Astrocyte (in vitro differentiated cells and primary cell): ENCODE measurements at regions not wholly inside any gene's neighbourhood (a gene's known extent, or its start where the extent isn't known, plus 50 kb on each side); places are given as distances from the start of the nearest gene placed in this dataset.

Source experiments
- DNase-seq: peaks from one replicate; pipeline ENCODE4 v3.0.0-alpha.2; 2010; ENCODE audit warnings: low read depth
- FAIRE-seq: peaks from 2 replicates; lab custom pipeline; 2011; peaks lifted over from hg19 to GRCh38; lab: Jason Lieb, UNC
- H2AFZ ChIP-seq: 2 replicates; pipeline ENCODE4 v1.6.0; 2012; ENCODE audit warnings: low read depth, low read length, inconsistent platforms
- H3K27ac ChIP-seq: 2 replicates; pipeline ENCODE4 v1.5.1; 2011; ENCODE audit warnings: low read depth, low read length, inconsistent platforms
- H3K27me3 ChIP-seq: 2 replicates; pipeline ENCODE4 v1.6.0; 2011; ENCODE audit warnings: low read length, inconsistent platforms; ENCODE audit not compliant: insufficient read depth
- H3K36me3 ChIP-seq: 2 replicates; pipeline ENCODE4 v1.5.1; 2011; ENCODE audit warnings: low read length, inconsistent platforms; ENCODE audit not compliant: insufficient read depth
- H3K4me1 ChIP-seq: 2 replicates; pipeline ENCODE4 v1.5.1; 2011; ENCODE audit warnings: low read length, inconsistent platforms; ENCODE audit not compliant: insufficient read depth
- H3K4me2 ChIP-seq: 2 replicates; pipeline ENCODE4 v1.6.0; 2012; ENCODE audit warnings: low read length, inconsistent platforms
- H3K4me3 ChIP-seq: 2 replicates; pipeline ENCODE4 v1.5.1; 2011; ENCODE audit warnings: low read depth, mild to moderate bottlenecking, low read length, inconsistent platforms; ENCODE audit not compliant: insufficient read depth
- H3K79me2 ChIP-seq: 2 replicates; pipeline ENCODE4 v1.6.0; 2012; ENCODE audit warnings: mild to moderate bottlenecking, low read length, inconsistent platforms; ENCODE audit not compliant: insufficient read depth
- H3K9ac ChIP-seq: 2 replicates; pipeline ENCODE4 v1.6.0; 2012; ENCODE audit warnings: mild to moderate bottlenecking, low read length, inconsistent platforms
- H3K9me3 ChIP-seq: 2 replicates; pipeline ENCODE4 v1.5.1; 2012; ENCODE audit warnings: low read depth, mild to moderate bottlenecking, low read length, inconsistent platforms; ENCODE audit not compliant: insufficient read depth
- H4K20me1 ChIP-seq: 2 replicates; pipeline ENCODE4 v1.6.0; 2012; ENCODE audit warnings: low read length, inconsistent platforms; ENCODE audit not compliant: insufficient read depth
- H3K27ac Mint-ChIP-seq: one replicate; pipeline ENCODE4 v1.8.0; 2021; ENCODE audit warnings: mild to moderate bottlenecking, mixed read lengths; ENCODE audit not compliant: unreplicated experiment
- H3K27me3 Mint-ChIP-seq: one replicate; pipeline ENCODE4 v1.8.0; 2021; ENCODE audit warnings: low read depth, mixed read lengths; ENCODE audit not compliant: unreplicated experiment
- H3K36me3 Mint-ChIP-seq: one replicate; pipeline ENCODE4 v1.8.0; 2021; ENCODE audit warnings: low read depth, mixed read lengths; ENCODE audit not compliant: unreplicated experiment
- H3K4me1 Mint-ChIP-seq: one replicate; pipeline ENCODE4 v1.8.0; 2021; ENCODE audit warnings: low read depth, mixed read lengths; ENCODE audit not compliant: unreplicated experiment
- H3K4me3 Mint-ChIP-seq: one replicate; pipeline ENCODE4 v1.8.0; 2021; ENCODE audit warnings: mild to moderate bottlenecking, moderate library complexity, mixed read lengths; ENCODE audit not compliant: unreplicated experiment
- H3K9me3 Mint-ChIP-seq: one replicate; pipeline ENCODE4 v1.8.0; 2021; ENCODE audit warnings: mild to moderate bottlenecking, mixed read lengths; ENCODE audit not compliant: unreplicated experiment
- CTCF ChIP-seq: IDR thresholded peaks from 2 replicates; pipeline ENCODE4 v1.5.1; 2011; ENCODE audit warnings: low read depth, mild to moderate bottlenecking, inconsistent platforms, low read length, moderate library complexity; ENCODE audit not compliant: insufficient read depth
- EZH2 ChIP-seq: IDR thresholded peaks from 2 replicates; pipeline ENCODE4 v1.6.1; 2012; ENCODE audit warnings: mild to moderate bottlenecking, low read length, inconsistent platforms; ENCODE audit not compliant: insufficient read depth

DNA sequence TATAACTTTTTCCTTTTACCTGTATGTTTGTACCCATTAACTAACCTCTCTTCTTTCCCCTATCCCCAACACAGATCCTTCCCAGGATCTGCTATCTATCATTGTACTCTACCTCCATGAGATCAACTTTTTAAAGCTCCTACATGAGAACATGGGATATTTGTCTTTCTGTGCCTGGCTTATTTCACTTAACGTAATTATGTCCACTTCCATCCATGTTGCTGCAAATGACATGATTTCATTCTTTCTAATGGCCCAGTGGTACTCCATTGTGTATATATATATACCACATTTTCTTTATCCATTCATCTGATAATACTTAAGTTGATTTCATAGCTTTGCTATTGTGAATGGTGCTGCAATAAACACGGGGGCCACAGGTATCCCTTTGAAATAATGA, 135.9 kb upstream of the THUMPD2 start:
- Histone ChIP-seq H3K27me3 (no peaks in the 10 kb centered on the region), H3K9me3 (no peaks in the 10 kb centered on the region), H3K36me3 (no peaks in the 10 kb centered on the region), H3K79me2 (no peaks in the 10 kb centered on the region), H3K4me3 (no peak overlapping the region), H3K4me2 (no peak overlapping the region), H3K27ac (no peak overlapping the region), H3K4me1 (no peaks in the 10 kb centered on the region), H3K9ac (no peak overlapping the region), H2AFZ (no peak overlapping the region), H4K20me1 (no peaks in the 10 kb centered on the region)
- no peak overlapping the region for H3K4me3 Mint-ChIP-seq
- H3K9me3 Mint-ChIP-seq, result no peaks in the 10 kb centered on the region
- FAIRE-seq, result peak; percentile 58
- TF ChIP-seq CTCF (no peak), EZH2 (no peak)
- no peak overlapping the region for H3K27ac Mint-ChIP-seq
- H3K4me1 Mint-ChIP-seq, result peaks cover 12% of the 10 kb centered on the region
- DNase-seq, result no peak
- no peaks in the 10 kb centered on the region for H3K36me3 Mint-ChIP-seq
- H3K27me3 Mint-ChIP-seq, result no peaks in the 10 kb centered on the region

DNA sequence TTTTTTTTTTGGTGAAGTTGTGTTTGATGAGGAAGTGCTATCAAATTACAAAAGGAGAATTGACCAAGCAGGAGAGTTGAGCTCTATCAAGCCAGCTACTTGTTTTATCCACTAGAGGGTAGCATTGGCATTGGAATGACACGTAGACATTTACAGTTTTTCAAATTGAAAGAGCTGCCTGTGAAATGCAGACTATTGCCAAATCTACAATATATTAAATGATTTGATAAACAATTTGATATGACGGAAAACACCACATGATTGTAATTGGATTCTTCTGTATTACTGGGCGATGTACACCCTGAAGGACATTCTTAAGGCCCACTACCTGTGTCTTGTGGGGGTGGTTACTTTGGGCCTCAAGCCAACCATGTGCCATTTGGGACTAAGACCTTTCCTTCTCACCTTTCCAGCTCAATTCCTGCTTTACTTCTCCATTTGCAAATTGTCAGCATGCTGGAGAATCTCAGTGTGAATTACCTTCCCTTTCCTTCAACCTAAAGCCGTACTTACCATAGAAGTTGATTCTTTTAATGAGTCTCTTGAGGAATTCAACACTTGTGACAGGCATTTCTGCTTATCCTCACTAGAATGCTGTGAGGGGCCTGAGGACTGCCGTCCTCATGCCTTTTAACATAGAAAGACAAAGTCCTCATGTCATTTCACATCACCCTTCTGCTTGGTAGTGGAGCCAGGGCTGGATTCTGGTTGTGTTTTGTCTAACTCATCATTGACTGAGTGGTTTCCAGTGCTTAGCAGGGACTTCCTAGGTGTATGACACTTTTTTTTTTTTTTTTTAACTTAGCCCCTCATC, 134.8 kb upstream of the THUMPD2 start:
- peak; percentile 34 for FAIRE-seq
- Mint-ChIP-seq H3K4me3 (no peak overlapping the region), H3K27me3 (no peaks in the 10 kb centered on the region), H3K9me3 (no peaks in the 10 kb centered on the region), H3K4me1 (peaks cover 12% of the 10 kb centered on the region), H3K27ac (no peak overlapping the region), H3K36me3 (no peaks in the 10 kb centered on the region)
- Histone ChIP-seq H3K27me3 (no peaks in the 10 kb centered on the region), H3K9me3 (no peaks in the 10 kb centered on the region), H2AFZ (peak overlapping the region; percentile 47), H3K4me3 (no peak overlapping the region), H3K36me3 (no peaks in the 10 kb centered on the region), H4K20me1 (no peaks in the 10 kb centered on the region), H3K4me2 (no peak overlapping the region), H3K79me2 (no peaks in the 10 kb centered on the region), H3K9ac (no peak overlapping the region), H3K4me1 (no peaks in the 10 kb centered on the region), H3K27ac (peak overlapping the region; percentile 8)
- TF ChIP-seq EZH2, result no peak
- TF ChIP-seq CTCF, result peak; percentile 91
- DNase-seq, result peak; percentile 66

- no peak overlapping the region for H3K27ac Mint-ChIP-seq
- no peak overlapping the region for H3K4me3 Mint-ChIP-seq
- H3K4me1 ChIP-seq, result no peaks in the 10 kb centered on the region
- DNase-seq (peak; percentile 69), FAIRE-seq (peak; percentile 52)
- no peaks in the 10 kb centered on the region for H4K20me1 ChIP-seq
- H3K4me1 Mint-ChIP-seq, result peaks cover 7% of the 10 kb centered on the region
- no peaks in the 10 kb centered on the region for H3K36me3 ChIP-seq
- no peak overlapping the region for H3K27ac ChIP-seq
- H3K9me3 Mint-ChIP-seq, result peaks cover 9% of the 10 kb centered on the region
- H3K9ac ChIP-seq, result no peak overlapping the region
- no peaks in the 10 kb centered on the region for H3K36me3 Mint-ChIP-seq
- H3K27me3 ChIP-seq, result no peaks in the 10 kb centered on the region
- H3K4me3 ChIP-seq, result no peak overlapping the region
- H3K27me3 Mint-ChIP-seq, result peaks cover 2% of the 10 kb centered on the region
- H3K9me3 ChIP-seq, result no peaks in the 10 kb centered on the region
- H3K79me2 ChIP-seq, result no peaks in the 10 kb centered on the region
- H2AFZ ChIP-seq, result no peak overlapping the region
- H3K4me2 ChIP-seq, result no peak overlapping the region
- TF ChIP-seq CTCF (no peak), EZH2 (no peak)
Measured at GRCh38 chr2:39902103-39902502, 123.0 kb upstream of the THUMPD2 start.
